GM19324 (cell line): ENCODE measurements at regions not wholly inside any gene's neighbourhood (a gene's known extent, or its start where the extent isn't known, plus 50 kb on each side); places are given as distances from the start of the nearest gene placed in this dataset.

ENCODE experiments used
- ATAC-seq: cut with Tn5 transposase; IDR thresholded peaks from one replicate; pipeline ENCODE4 v1.9.1; 2021; ENCODE audit warnings: mild to moderate bottlenecking, moderate library complexity; ENCODE audit not compliant: unreplicated experiment, low FRiP score

DNA sequence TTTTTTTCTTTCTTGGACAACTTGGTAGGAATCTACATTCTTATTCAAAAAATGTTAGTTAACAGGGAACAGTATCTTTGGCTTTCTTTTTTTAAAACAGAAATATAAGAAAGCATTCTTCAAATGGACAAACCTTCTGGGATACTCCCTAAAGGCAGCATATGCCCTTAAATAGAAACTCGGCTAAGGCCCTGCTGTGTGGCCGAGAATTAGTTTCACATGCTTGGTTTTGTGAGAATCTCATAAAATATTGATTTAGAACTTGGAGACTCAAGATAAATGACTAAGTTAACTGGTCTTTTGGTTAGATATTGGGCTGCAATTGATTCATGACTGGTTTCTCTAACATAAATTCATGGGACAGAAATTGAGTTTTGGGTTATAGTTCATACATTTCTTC is 359.9 kb upstream of the XYLT1 start:
- ATAC-seq: no peak

DNA sequence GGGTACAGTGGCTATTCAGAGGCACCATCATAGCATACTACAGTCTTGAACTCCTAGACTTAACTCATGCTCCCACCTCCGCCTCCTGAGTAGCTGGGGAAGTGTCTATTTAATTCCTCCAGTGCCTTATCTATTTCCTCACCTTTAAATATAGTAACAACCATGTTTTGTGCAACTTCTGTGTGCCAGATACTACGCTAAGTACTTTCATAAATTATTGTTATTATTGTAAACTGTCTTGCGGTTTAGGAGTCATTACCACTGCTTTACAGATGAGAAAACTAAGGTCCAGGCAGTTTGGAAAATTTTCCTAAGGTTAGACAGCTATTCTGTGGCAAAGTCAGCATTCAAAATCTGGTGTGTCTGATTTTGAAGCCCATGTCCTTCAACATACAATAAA is 359.1 kb upstream of the XYLT1 start:
- ATAC-seq: no peak

DNA sequence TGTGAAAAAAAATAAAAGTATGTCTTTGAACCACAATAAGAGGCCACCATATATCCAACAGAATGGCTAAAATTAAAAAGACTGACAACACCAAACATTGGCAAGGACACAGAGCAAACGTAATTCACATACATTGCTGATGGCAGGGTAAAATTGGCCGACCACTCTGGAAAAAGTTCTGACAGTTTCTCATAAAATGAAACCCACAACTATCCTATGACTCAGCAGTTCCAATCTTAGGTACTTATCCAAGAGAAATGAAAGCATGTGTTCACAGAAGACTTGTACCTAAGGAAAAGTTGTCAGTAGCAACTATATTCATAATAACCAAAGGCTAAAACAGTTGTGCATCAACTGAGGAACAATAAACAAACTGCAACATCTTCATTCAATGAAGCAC is 357.3 kb upstream of the XYLT1 start:
- ATAC-seq: no peak

DNA sequence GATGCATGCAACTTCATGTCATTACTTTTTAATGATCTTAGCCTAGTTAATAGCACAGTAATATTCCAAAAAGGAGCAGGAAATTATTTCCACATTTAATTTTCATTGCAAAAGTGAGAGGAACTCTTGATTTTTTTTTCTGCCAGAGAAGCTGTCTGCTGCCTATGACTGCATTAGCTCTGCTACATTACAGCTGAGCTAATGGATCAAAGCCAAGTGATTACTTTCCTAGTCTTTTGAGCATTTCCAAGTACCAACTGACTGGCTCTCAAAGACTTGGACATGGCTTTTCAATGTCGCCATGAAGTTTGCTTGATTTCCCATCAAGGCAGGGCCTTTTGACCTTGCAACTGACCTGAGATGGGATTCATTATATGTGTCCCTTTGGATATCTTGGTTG is 356.6 kb upstream of the XYLT1 start:
- no peak for ATAC-seq

DNA sequence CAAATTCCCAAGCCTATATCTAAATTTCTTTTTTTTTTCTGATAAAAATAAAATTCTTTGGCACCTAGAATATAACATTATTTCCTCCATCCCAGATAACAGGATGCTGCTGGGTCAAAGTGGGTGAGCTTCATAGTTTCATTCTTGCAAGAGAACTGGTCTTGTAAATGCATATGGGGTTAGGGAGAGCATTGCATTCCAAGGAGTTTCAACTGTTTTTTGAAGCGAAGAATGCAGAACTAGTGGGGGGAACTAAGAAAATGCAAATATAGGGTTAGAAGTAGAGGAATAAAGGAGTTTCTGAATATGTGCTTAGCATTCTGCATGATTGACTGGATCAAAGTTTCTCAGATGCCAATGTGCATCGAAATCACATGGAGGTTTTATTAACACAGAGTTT is 347.2 kb upstream of the XYLT1 start:
- no peak for ATAC-seq

DNA sequence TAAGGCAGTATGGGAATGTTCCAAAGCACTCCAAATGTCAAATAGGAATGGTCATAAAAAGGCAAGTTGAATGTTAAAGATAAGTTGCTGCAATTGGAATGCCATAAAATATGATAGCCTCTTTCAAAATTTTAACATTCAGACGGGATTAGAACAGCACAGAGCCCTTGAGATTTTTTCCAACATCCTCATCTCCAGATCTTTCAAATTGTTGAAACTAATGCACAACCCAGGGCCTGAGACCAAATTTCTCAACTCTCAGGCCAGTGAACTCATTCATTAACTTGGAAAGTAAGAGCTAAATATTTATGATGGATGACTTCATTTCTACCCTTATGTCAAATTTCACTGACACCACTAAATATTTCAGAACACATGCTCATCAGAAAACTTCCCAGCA is 346.5 kb upstream of the XYLT1 start:
- ATAC-seq: no peak

DNA sequence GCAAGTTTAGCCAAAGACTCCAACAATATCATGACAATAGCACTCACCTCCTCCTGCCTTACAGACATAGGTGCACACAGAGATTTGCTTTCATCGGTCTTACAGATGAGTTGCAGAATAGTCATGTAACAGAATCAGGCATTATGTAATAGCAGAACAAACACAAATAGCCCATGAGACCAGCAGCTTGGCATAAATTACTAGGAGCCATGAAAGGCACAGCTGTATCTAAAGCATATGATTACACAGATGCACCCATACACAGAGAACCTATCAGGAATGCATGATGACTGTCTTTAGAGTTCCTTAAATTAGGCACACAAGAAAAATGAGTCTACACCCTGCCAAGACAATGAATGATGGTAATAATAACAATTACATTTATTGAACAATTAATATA is 342.0 kb upstream of the XYLT1 start:
- ATAC-seq: no peak

DNA sequence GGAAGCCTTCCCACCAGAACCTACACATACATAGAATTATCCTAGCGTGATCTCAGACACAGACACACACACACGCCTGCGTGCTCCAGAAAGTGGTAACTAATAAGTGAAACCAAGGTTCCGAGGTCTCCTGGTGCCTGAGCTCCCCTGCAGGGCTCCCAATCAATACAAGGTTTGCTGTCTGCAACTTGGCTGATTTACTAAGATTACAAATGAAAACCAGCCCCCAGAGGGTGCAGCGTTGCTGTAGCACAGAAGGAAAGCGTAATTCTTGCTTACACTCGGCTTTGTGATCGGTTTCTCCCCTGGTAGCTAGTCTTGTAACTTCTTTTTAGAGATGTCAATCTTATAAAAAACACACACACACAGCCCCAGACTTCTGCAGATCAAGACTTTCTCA is 334.1 kb upstream of the XYLT1 start:
- ATAC-seq: no peak

DNA sequence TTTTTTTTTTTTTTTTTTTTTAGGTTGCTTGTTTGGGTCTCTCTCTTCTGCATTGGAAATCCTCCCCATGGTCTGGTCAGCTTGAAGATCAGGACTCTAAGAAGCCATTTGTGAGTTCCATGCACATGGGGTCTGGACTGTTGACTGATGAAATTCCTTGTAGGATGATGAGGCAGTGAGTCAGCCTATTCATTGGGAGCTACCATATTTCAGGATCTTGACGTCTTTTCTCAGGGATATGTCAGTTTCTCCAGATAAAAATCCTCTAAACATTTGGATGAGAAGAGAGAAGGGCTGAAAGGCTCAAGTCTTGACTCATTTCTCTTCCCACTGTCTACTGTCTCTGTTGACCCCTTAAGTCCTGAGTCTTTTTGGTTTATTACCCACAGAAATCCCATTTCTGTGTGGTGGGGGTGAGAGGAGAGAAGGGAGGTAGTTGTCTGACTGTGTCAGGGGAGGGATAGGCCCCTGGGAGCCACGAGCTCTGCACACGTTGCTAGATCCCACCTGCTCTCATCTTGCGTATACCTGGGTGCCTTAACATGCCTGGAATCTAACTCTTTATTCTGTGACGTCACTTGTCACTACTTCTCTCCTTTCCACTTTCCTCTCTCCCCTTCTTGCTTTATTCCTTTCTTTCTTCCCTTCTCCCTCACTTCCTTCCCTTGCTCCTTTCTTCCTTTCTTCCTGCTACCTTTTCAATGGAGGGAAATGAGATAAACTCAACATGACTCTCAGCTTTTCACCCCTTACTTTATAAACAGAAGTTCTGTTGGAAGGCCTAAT is 333.1 kb upstream of the XYLT1 start:
- no peak for ATAC-seq

DNA sequence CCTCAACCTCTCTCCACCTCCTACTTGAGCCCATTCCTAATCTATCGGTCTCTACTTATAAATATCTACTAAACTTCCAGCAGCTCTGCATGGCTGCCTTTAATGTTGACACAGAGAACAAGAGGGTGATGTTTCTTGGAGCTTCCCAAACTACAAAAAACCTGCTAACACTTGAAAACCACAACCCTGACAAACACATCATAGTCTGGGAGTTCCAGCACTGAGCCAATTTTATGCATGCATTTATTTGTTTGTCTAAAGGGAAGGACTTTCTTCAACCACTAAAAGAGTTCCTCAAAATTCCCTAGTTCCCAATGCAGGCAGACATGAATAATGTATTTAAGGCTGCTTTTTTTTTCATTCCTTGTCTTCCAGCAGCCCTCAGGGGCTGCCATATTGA is 331.8 kb upstream of the XYLT1 start:
- no peak for ATAC-seq

DNA sequence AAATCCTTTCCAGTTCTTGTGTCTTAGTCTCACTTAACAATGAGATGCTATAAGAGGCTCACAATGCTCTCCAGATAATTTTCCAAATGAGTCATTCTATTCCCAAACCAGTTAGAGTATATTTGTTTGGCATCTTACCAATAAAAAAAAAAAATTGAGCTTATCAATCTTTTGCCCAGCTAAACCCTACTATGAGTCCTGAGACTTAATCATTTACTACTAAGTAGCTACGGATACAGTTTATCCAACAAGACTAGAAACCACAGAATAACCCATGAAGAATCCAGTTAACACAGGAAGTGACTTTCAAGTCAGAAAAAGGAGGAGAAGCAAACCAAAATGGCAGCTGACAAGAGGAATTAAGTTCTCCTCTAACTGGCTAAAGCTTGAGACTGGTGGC is 330.3 kb upstream of the XYLT1 start:
- no peak for ATAC-seq

DNA sequence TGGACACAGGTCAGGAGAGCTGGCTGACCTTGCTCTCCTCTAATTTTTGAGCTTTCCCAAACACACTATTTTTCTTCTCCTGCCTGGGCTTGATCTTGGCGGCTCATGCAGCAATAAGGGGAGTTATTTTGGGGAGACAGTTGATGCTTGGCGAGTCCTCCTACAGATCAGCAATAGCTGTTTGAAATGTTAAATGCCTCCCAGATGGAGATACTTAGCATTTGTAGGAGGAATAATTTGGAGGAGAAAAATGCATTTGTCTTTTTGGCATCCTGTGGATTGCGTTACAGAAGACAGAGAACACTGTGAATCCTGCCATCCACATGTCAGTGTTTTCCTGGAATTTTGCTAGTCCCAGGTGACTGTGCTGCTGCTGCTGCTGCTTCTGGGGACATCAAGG is 328.0 kb upstream of the XYLT1 start:
- no peak for ATAC-seq

DNA sequence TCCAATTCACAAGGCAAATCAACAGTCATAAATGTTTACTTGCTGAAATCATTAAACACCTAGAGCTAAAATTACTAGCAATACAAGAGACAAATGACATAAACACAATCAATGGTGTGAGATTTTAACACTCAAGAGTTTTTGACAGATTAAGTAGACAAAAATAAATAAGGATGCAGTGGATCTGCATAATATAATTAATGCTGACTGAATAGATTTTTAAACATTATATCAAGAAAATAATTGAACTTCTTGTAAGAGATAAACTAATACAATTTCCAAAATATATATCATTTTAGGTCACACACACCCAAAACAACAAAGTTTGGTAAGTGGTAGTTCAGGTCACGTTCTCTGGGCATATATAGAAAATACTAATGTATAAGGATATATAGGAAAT is 322.6 kb upstream of the XYLT1 start:
- no peak for ATAC-seq

DNA sequence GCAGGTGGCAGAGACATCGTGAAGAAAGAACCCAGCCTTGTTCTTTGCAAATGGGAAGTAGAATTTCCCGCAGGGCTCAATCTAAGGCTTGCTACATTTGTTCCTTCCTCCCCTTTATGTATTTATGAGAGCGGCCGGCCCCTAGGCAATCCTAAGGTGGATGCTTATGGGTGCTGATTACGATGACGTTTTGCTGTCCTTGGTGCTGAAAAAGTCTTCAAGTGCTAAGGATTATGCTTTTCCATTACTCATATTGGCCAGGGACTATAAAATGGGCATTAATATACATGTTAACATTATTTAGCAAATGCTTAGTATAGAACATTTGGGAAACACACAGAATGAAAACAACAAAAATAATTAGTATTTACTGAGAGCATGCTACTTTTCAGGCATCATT is 313.3 kb upstream of the XYLT1 start:
- ATAC-seq: no peak

DNA sequence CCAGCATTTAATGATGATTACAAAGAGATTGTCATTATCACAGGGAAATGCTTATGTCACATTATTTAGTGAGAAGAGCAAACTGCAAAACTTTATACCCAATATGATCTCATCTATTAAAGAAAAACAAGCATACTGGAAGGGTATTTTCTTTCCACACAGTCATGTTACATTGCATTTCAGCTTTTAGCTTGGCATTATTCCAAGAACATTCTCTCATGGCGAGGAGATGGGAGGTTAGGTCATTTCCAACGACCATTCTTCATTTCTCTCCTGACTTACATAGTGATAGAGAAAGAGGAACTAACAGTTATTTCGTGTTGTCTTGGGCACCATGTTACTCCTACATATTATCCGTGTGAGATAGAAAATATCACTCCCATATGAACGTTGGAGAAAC is 309.4 kb upstream of the XYLT1 start:
- ATAC-seq: no peak

DNA sequence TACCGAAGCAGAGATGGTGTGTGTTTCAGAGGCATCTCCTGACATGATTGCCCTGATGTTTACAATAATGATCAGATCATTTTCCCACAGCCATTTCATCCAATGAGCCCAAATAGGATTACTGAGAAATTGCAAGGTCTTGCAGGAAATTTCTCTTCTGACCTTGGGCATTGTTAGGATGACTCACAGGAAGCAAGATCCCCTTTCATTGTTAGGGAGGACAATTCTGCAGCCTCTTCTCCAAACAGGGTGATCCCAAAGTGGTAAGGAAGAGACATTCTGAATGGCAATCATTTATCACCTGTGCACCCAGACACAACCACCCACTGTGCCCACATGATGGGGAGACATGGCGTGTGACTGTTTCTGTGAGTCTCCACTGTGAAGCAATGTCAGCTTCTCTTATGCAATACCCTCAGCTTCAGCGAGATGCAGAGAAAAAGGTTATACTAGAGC is 306.7 kb upstream of the XYLT1 start:
- ATAC-seq: no peak

DNA sequence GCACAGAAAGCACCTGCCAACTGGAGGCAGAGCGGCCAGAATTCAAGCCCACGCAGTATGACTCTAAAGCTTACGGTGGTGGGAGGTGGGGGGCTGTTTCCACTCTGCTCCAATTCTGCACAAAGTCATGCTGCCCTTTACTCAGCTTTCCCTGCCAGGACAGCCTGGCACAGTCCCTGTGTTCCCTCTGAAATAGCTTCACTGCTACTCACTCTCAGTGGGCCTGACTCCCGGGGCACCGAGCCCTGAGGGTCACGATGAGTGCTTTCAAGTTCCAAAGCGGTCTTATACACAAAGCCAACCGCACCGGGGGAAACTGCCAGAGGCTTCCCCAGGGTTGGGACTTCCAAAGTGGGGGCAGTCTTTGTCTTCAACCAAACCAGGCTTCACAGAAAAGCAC is 306.1 kb upstream of the XYLT1 start:
- no peak for ATAC-seq

DNA sequence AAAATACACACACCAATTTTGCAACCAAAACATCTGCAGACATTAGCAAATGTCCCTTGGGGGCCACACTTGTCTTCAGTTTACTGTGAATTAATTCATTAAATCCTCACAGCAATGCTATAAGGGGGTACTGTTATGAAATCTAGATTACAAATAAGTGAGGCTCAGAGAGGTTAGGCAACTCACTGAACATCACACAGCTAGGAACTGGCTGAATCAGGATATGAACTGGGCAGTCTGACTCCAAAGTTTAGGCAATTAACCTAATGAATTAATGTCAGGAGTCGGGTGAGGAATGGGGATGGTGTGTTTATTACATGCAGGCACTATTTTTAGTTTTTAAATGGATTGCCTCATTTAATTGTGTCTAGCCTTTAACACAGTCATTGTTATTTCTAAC is 305.7 kb upstream of the XYLT1 start:
- ATAC-seq: no peak

DNA sequence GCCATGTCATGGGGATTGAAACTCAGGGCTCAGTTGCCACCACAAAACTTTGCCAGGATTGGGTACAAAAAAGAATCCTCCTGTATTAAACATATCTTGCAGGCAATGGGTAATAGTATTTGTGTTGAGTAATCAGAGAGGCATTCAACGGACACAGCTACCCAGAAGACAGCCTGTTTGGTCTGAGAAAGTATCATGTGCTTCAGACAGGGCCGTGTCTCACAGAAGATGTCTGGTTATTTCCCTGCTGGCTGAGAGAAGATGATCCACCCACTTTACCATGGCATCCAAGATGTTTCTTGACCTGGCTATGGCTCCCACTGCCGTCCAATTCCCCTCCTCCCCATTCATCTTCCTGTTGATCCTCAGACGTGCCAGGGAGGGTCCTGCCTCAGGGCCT is 304.3 kb upstream of the XYLT1 start:
- no peak for ATAC-seq

DNA sequence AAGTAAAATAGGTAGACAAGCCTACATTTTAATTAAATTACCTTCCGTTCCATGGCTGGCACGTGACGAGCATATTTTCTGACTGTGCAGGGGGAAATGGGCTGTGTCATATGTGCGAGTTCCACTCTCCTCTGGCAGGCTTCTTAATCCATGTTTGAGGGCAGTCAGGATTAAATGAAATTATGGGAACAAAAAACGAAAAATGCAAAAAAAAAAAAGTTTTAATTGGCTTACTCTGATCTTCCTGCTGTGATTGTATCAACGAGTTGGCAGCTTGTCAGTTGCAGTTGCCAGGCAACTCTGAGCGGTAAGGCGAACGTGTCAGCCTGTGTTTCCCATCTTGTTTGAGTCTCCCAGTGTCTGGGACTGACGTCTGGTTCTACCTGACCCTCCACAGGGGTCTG is 302.9 kb upstream of the XYLT1 start:
- ATAC-seq: no peak

DNA sequence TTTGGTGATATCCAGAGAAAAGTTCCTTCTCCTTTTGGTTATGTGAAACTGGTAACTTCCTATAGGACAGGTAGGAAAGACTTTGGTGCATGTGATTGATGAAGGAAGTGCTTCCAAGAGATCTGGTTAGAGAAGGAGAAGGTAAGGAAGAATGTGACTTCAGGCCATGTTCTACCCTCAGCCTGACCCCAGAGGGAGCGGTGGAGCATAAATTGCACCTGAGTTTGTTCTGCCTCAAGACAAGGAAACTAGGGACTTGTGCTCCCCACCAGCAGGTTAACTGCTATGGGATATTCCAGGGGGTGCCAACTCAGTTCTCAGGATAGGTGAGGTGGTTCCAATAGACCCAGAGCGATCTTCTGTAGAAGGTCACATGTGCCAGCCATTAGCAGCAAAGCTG is 299.3 kb upstream of the XYLT1 start:
- ATAC-seq: no peak

DNA sequence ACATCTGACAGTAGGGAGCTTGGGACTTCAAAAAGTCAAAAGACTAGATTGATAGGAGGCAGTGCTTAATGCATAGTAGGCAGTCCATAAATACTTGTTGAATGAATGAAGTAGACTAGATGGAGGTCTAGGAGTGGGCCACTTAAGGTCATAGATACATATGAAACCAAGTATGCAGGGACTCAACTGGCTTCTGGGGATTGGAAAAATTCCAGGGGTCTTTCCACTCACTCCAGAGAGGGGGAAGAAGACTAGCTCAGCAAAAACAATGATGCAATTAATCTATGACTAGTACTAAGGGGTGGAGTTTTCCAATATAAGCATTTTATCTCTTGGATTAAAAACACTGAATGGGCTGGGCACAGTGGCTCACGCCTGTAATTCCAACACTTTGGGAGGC is 298.3 kb upstream of the XYLT1 start:
- ATAC-seq: no peak

DNA sequence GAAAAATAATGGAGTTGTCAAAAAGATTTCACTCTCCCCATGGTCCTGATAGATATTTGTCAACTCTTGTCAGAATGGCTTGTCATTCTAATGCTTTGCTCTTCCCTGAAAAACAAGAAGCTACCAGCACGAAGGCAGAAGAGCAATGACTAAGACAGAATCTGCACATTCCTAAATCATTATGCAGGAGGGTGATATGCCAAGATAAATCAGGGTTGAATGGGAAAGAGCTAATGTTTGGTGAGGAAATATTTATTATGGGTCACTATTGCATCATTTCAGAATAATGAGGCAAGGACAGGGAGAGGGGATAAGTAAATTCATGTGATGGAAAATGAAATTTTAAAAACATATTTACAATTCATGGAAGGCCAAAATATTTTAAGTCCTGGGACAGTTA is 297.5 kb upstream of the XYLT1 start:
- no peak for ATAC-seq
